Hepatocyte (in vitro differentiated cells): ENCODE measurements at regions not wholly inside any gene's neighbourhood (a gene's known extent, or its start where the extent isn't known, plus 50 kb on each side); places are given as distances from the start of the nearest gene placed in this dataset.

Experiments
- DNase-seq: peaks from one replicate; pipeline ENCODE4 v3.0.0-alpha.2; 2016; ENCODE audit warnings: low spot score
- H2AFZ ChIP-seq: fragments of 200-600 bp; sonication (generic); 2 replicates; pipeline ENCODE4 v1.6.0; 2016; ENCODE audit warnings: antibody characterized with exemption, mild to moderate bottlenecking
- H3K27ac ChIP-seq: fragments of 200-600 bp; sonication (generic); 2 replicates; pipeline ENCODE4 v1.5.1; 2016; ENCODE audit warnings: mild to moderate bottlenecking
- H3K27me3 ChIP-seq: fragments of 200-600 bp; sonication (generic); 2 replicates; pipeline ENCODE4 v1.6.1; 2016
- H3K36me3 ChIP-seq: fragments of 200-600 bp; sonication (generic); replicated peaks from 2 replicates; pipeline ENCODE4 v1.5.1; 2016; ENCODE audit warnings: low read depth; ENCODE audit not compliant: insufficient read depth
- H3K4me1 ChIP-seq: fragments of 200-600 bp; sonication (generic); 2 replicates; pipeline ENCODE4 v1.5.1; 2016; ENCODE audit warnings: mild to moderate bottlenecking, moderate library complexity; ENCODE audit not compliant: insufficient read depth
- H3K4me2 ChIP-seq: fragments of 200-600 bp; sonication (generic); 2 replicates; pipeline ENCODE4 v1.6.0; 2016
- H3K4me3 ChIP-seq: fragments of 200-600 bp; sonication (generic); 2 replicates; pipeline ENCODE4 v1.5.1; 2016; ENCODE audit warnings: mild to moderate bottlenecking
- H3K79me2 ChIP-seq: fragments of 200-600 bp; sonication (generic); 2 replicates; pipeline ENCODE4 v1.6.0; 2017; ENCODE audit warnings: mild to moderate bottlenecking
- H3K9me2 ChIP-seq: fragments of 200-600 bp; sonication (generic); replicated peaks from 2 replicates; pipeline ENCODE4 v1.6.0; 2017; ENCODE audit warnings: mild to moderate bottlenecking; ENCODE audit not compliant: insufficient read depth
- H3K9me3 ChIP-seq: fragments of 200-600 bp; sonication (generic); 2 replicates; pipeline ENCODE4 v1.5.1; 2016; ENCODE audit warnings: low read depth, mild to moderate bottlenecking
- H4K20me1 ChIP-seq: fragments of 200-600 bp; sonication (generic); 2 replicates; pipeline ENCODE4 v1.6.0; 2016; ENCODE audit warnings: mild to moderate bottlenecking; ENCODE audit not compliant: insufficient read depth, poor library complexity, severe bottlenecking
- EZH2 ChIP-seq: fragments of 200-600 bp; sonication (generic); IDR thresholded peaks from 2 replicates; pipeline ENCODE4 v1.6.1; 2016; ENCODE audit warnings: antibody characterized with exemption, mild to moderate bottlenecking, borderline replicate concordance
- EZH2phosphoT487 ChIP-seq: fragments of 200-600 bp; sonication (generic); IDR thresholded peaks from one replicate; pipeline ENCODE4 v1.6.1; 2018; ENCODE audit warnings: antibody characterized with exemption, mild to moderate bottlenecking, low read depth, moderate library complexity; ENCODE audit not compliant: unreplicated experiment, severe bottlenecking
- WGBS: methylation state at CpG from one replicate; pipeline ENCODE4 v1.1.6; 2016; ENCODE audit warnings: low lambda C conversion rate; ENCODE audit errors: missing lambda C conversion rate; 5-methylcytosine and 5-hydroxymethylcytosine counted together
- TF ChIP-seq, protein P1 (sequence below): fragments of 200-600 bp; sonication (generic); IDR thresholded peaks from 2 replicates; pipeline ENCODE4 v1.5.1; 2016; ENCODE audit warnings: antibody characterized with exemption, mild to moderate bottlenecking; ENCODE audit not compliant: poor library complexity

DNA sequence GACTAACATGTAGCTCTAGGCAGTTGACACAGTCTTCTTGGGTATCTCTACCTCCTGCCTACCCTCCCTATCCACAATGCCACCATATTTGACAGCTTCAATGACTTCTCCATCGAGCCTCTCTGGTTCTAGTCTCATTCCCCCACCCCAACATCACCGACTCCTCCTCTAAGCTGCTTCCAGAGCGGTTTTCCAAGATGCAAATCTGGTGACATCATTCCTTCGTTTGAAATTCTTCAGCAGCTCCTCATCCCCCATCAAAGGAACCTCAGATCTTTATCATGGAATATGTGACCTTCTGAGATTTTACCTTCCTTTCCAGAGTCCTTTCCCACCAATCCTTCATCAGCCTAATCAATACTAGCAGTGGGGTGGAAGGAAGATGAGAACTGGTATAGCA, 352.4 kb upstream of the RUNX1 start:
- 67% methylated on average over 4 of the region's 4 CpGs for WGBS
- H3K4me1 ChIP-seq = peaks cover 6% of the 10 kb centered on the region
- no peak overlapping the region for H2AFZ ChIP-seq
- no peak for TF ChIP-seq EZH2
- TF ChIP-seq, protein P1, sequence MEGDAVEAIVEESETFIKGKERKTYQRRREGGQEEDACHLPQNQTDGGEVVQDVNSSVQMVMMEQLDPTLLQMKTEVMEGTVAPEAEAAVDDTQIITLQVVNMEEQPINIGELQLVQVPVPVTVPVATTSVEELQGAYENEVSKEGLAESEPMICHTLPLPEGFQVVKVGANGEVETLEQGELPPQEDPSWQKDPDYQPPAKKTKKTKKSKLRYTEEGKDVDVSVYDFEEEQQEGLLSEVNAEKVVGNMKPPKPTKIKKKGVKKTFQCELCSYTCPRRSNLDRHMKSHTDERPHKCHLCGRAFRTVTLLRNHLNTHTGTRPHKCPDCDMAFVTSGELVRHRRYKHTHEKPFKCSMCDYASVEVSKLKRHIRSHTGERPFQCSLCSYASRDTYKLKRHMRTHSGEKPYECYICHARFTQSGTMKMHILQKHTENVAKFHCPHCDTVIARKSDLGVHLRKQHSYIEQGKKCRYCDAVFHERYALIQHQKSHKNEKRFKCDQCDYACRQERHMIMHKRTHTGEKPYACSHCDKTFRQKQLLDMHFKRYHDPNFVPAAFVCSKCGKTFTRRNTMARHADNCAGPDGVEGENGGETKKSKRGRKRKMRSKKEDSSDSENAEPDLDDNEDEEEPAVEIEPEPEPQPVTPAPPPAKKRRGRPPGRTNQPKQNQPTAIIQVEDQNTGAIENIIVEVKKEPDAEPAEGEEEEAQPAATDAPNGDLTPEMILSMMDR = no peak
- no peak for TF ChIP-seq EZH2phosphoT487
- no peaks in the 10 kb centered on the region for H3K79me2 ChIP-seq
- H3K9me2 ChIP-seq = no peaks in the 10 kb centered on the region
- H3K4me2 ChIP-seq = no peak overlapping the region
- H3K9me3 ChIP-seq = no peaks in the 10 kb centered on the region
- no peaks in the 10 kb centered on the region for H4K20me1 ChIP-seq
- no peak for DNase-seq
- no peak overlapping the region for H3K4me3 ChIP-seq
- no peaks in the 10 kb centered on the region for H3K27me3 ChIP-seq
- H3K27ac ChIP-seq = no peak overlapping the region
- no peaks in the 10 kb centered on the region for H3K36me3 ChIP-seq

DNA sequence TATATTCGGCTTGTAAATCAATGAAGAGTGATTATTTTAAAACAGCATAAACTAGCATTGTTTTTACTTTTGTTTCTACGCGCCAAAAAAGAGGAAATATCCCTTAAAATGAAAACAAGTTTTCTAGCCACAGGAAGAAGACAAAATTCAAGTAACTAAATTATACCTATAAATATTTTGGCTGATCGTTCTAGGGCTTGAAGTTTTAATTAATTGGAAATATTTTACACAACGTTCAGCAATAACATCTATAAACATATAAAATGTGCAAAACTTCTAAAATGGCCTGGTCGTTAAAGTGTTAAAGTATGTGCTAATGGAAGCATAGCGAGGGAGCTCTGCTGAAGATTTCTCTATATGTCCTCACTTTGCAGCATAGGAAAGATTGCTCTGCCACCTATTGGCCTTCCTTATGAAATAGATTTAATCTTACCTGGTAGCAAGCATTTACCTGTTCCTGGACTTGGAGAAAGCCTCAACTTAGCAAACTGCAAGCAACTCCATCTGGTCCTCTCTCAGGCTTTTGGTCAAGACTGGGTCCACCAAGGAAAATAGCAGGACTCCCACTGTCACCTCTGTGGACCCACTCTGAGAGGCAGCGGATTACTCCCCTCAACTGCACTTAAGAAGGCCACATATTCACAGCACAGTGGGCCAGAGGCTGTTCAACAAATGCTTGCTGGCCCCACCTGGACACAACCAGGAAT, 351.3 kb upstream of the RUNX1 start:
- DNase-seq = peak; percentile 80
- Histone ChIP-seq H3K4me1 (peaks cover 6% of the 10 kb centered on the region), H2AFZ (no peak overlapping the region), H3K9me2 (no peaks in the 10 kb centered on the region), H3K79me2 (no peaks in the 10 kb centered on the region), H3K27me3 (no peaks in the 10 kb centered on the region), H3K9me3 (no peaks in the 10 kb centered on the region), H3K4me3 (no peak overlapping the region), H4K20me1 (no peaks in the 10 kb centered on the region), H3K4me2 (no peak overlapping the region), H3K27ac (no peak overlapping the region), H3K36me3 (no peaks in the 10 kb centered on the region)
- 52% methylated on average over 8 of the region's 8 CpGs for WGBS
- TF ChIP-seq, protein P1 = peak; percentile 79
- no peak for TF ChIP-seq EZH2

DNA sequence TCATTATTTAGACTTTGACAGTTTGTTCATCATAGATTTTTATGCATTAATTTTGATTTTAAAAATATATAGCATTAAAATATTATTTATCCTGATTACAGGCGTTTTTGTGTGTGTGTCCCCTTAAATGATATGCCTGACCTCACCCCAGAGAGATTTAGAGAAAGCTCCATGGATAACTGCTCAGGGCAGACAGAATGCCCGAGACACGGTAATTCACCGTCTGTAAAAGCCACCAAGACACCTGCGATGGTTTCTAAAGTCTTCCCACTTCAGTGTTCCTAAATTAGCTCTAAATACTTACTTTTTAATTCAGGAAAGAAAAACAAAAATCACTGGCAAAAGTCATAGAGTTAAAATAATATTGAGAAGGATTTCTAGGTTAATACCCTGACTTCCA, 350.6 kb upstream of the RUNX1 start:
- H3K4me2 ChIP-seq = no peak overlapping the region
- H3K79me2 ChIP-seq = no peaks in the 10 kb centered on the region
- no peak overlapping the region for H3K27ac ChIP-seq
- no peaks in the 10 kb centered on the region for H3K9me3 ChIP-seq
- no peaks in the 10 kb centered on the region for H3K36me3 ChIP-seq
- peaks cover 6% of the 10 kb centered on the region for H3K4me1 ChIP-seq
- no peak for DNase-seq
- 66% methylated on average over 5 of the region's 5 CpGs for WGBS
- no peaks in the 10 kb centered on the region for H4K20me1 ChIP-seq
- H2AFZ ChIP-seq = no peak overlapping the region
- TF ChIP-seq, protein P1 = no peak
- TF ChIP-seq EZH2 (no peak), EZH2phosphoT487 (no peak)
- no peaks in the 10 kb centered on the region for H3K9me2 ChIP-seq
- no peaks in the 10 kb centered on the region for H3K27me3 ChIP-seq
- no peak overlapping the region for H3K4me3 ChIP-seq
